ENCODE measurements at regions not wholly inside any gene's neighbourhood (a gene's known extent, or its start where the extent isn't known, plus 50 kb on each side); places are given as distances from the start of the nearest gene placed in this dataset.

DNA sequence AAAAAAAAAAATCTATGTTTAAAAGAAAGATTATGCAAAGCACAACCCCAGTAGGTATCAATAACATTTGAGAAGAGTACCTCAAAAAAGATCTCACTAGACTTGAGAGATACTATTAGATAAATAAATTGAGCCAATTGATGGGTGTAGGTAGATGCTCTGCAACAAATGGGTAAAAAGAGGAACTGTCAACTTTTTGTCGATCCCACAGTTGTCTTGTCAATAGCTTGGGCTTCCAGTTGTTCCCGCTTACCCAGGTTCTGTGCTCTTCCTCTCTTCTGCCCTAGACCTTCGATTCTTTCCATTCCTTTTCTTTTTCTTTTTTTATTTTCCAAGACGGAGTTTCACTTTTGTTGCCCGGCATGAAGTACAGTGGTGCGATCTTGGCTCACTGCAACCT lies 226.9 kb downstream of the SOX4 start:
- H3K79me2 ChIP-seq (ENCODE audit: control insufficient read depth, insufficient read depth, low read length, poor library complexity) = no peaks in the 10 kb centered on the region
- no CpG with 5 or more reads among the region's 6 CpGs for WGBS (ENCODE audit: extremely low coverage, insufficient coverage, insufficient read length)
- H3K23ac ChIP-seq (ENCODE audit: low read length) = no peak overlapping the region
- no peak overlapping the region for H3K18ac ChIP-seq (ENCODE audit: low read length)
- H4K8ac ChIP-seq (ENCODE audit: low read depth, low read length) = no peak overlapping the region
- no peak overlapping the region for H2BK12ac ChIP-seq (ENCODE audit: low read length)
- peaks cover 2 to 3% of the 10 kb centered on the region in 2 experiments for H3K4me1 ChIP-seq (ENCODE audit: control insufficient read depth in 1 of 2, insufficient read depth in 2 of 2, low read length in 2 of 2)
- no peak overlapping the region for H4K12ac ChIP-seq (ENCODE audit: low read depth, low read length)
- H3K27me3 ChIP-seq (ENCODE audit: insufficient read depth, low read length) = no peaks in the 10 kb centered on the region
- H3K9me3 ChIP-seq (ENCODE audit: insufficient read depth, low read depth, low read length) = no peaks in the 10 kb centered on the region
- H3K14ac ChIP-seq (ENCODE audit: low read length) = no peak overlapping the region
- no peak overlapping the region for H2AFZ ChIP-seq (ENCODE audit: insufficient read depth, low read length, poor library complexity)
- no peak overlapping the region for H3K9ac ChIP-seq (ENCODE audit: low read length)
- H2BK5ac ChIP-seq (ENCODE audit: low read depth, low read length, poor library complexity) = no peak overlapping the region
- no peak overlapping the region for H3K4me3 ChIP-seq (ENCODE audit: low read depth, low read length)
- no peak overlapping the region for H3K27ac ChIP-seq (ENCODE audit: low read depth, low read length)
- H3K4me2 ChIP-seq (ENCODE audit: low read length) = no peak overlapping the region
- no peak overlapping the region for H4K91ac ChIP-seq (ENCODE audit: low read depth, low read length)
- no peaks in the 10 kb centered on the region for H3K36me3 ChIP-seq (ENCODE audit: control insufficient read depth in 1 of 2, insufficient read depth in 2 of 2, low read length in 2 of 2)
- no peak overlapping the region for H2AK5ac ChIP-seq (ENCODE audit: low read length)
- H3K4ac ChIP-seq (ENCODE audit: low read depth, low read length) = no peak overlapping the region
- H2BK120ac ChIP-seq (ENCODE audit: insufficient read depth, low read length, poor library complexity) = no peak overlapping the region
- no peak for DNase-seq
- no peaks in the 10 kb centered on the region for H3K79me1 ChIP-seq (ENCODE audit: low read length)

GRCh38 chr6:21823371-21823770 lies 229.8 kb downstream of the SOX4 start:
- WGBS (ENCODE audit: extremely low coverage, insufficient coverage, insufficient read length) = no CpG with 5 or more reads among the region's 1 CpG
- no peak overlapping the region for H4K91ac ChIP-seq (ENCODE audit: low read depth, low read length)
- H3K4me3 ChIP-seq (ENCODE audit: low read depth, low read length) = no peak overlapping the region
- H3K79me1 ChIP-seq (ENCODE audit: low read length) = no peaks in the 10 kb centered on the region
- no peak overlapping the region for H3K18ac ChIP-seq (ENCODE audit: low read length)
- DNase-seq = no peak
- no peak overlapping the region for H3K14ac ChIP-seq (ENCODE audit: low read length)
- H2BK120ac ChIP-seq (ENCODE audit: insufficient read depth, low read length, poor library complexity) = no peak overlapping the region
- H2AK5ac ChIP-seq (ENCODE audit: low read length) = no peak overlapping the region
- H3K27ac ChIP-seq (ENCODE audit: low read depth, low read length) = no peak overlapping the region
- H3K4me1 ChIP-seq (ENCODE audit: control insufficient read depth in 1 of 2, insufficient read depth in 2 of 2, low read length in 2 of 2) = peaks cover 5 to 8% of the 10 kb centered on the region in 2 experiments
- no peaks in the 10 kb centered on the region for H3K9me3 ChIP-seq (ENCODE audit: insufficient read depth, low read depth, low read length)
- H3K23ac ChIP-seq (ENCODE audit: low read length) = no peak overlapping the region
- H3K9ac ChIP-seq (ENCODE audit: low read length) = no peak overlapping the region
- no peaks in the 10 kb centered on the region for H3K27me3 ChIP-seq (ENCODE audit: insufficient read depth, low read length)
- H3K4me2 ChIP-seq (ENCODE audit: low read length) = no peak overlapping the region
- H3K36me3 ChIP-seq (ENCODE audit: control insufficient read depth in 1 of 2, insufficient read depth in 2 of 2, low read length in 2 of 2) = no peaks in the 10 kb centered on the region
- no peak overlapping the region for H3K4ac ChIP-seq (ENCODE audit: low read depth, low read length)
- no peak overlapping the region for H2BK5ac ChIP-seq (ENCODE audit: low read depth, low read length, poor library complexity)
- H3K79me2 ChIP-seq (ENCODE audit: control insufficient read depth, insufficient read depth, low read length, poor library complexity) = no peaks in the 10 kb centered on the region
- no peak overlapping the region for H2BK12ac ChIP-seq (ENCODE audit: low read length)
- H2AFZ ChIP-seq (ENCODE audit: insufficient read depth, low read length, poor library complexity) = no peak overlapping the region
- H4K8ac ChIP-seq (ENCODE audit: low read depth, low read length) = no peak overlapping the region
- H4K12ac ChIP-seq (ENCODE audit: low read depth, low read length) = no peak overlapping the region

GRCh38 chr6:21824431-21825177 lies 231.1 kb downstream of the SOX4 start:
- H4K12ac ChIP-seq (ENCODE audit: low read depth, low read length) = no peak overlapping the region
- H3K14ac ChIP-seq (ENCODE audit: low read length) = no peak overlapping the region
- H3K23ac ChIP-seq (ENCODE audit: low read length) = no peak overlapping the region
- no CpG with 5 or more reads among the region's 8 CpGs for WGBS (ENCODE audit: extremely low coverage, insufficient coverage, insufficient read length)
- no peak overlapping the region for H3K4me2 ChIP-seq (ENCODE audit: low read length)
- no peaks in the 10 kb centered on the region for H3K9me3 ChIP-seq (ENCODE audit: insufficient read depth, low read depth, low read length)
- H3K4me1 ChIP-seq (ENCODE audit: control insufficient read depth in 1 of 2, insufficient read depth in 2 of 2, low read length in 2 of 2) = peaks cover 5 to 8% of the 10 kb centered on the region in 2 experiments
- no peak overlapping the region for H2BK5ac ChIP-seq (ENCODE audit: low read depth, low read length, poor library complexity)
- no peaks in the 10 kb centered on the region for H3K79me2 ChIP-seq (ENCODE audit: control insufficient read depth, insufficient read depth, low read length, poor library complexity)
- H3K36me3 ChIP-seq (ENCODE audit: control insufficient read depth in 1 of 2, insufficient read depth in 2 of 2, low read length in 2 of 2) = no peaks in the 10 kb centered on the region
- no peak overlapping the region for H2BK120ac ChIP-seq (ENCODE audit: insufficient read depth, low read length, poor library complexity)
- H4K8ac ChIP-seq (ENCODE audit: low read depth, low read length) = no peak overlapping the region
- H3K4ac ChIP-seq (ENCODE audit: low read depth, low read length) = no peak overlapping the region
- no peak overlapping the region for H3K18ac ChIP-seq (ENCODE audit: low read length)
- no peak overlapping the region for H3K9ac ChIP-seq (ENCODE audit: low read length)
- H3K4me3 ChIP-seq (ENCODE audit: low read depth, low read length) = no peak overlapping the region
- no peak overlapping the region for H3K27ac ChIP-seq (ENCODE audit: low read depth, low read length)
- no peaks in the 10 kb centered on the region for H3K79me1 ChIP-seq (ENCODE audit: low read length)
- no peak overlapping the region for H2AK5ac ChIP-seq (ENCODE audit: low read length)
- DNase-seq = peak in 1 of 2 donors; percentile 20
- no peaks in the 10 kb centered on the region for H3K27me3 ChIP-seq (ENCODE audit: insufficient read depth, low read length)
- no peak overlapping the region for H4K91ac ChIP-seq (ENCODE audit: low read depth, low read length)
- no peak overlapping the region for H2AFZ ChIP-seq (ENCODE audit: insufficient read depth, low read length, poor library complexity)
- no peak overlapping the region for H2BK12ac ChIP-seq (ENCODE audit: low read length)

- Histone ChIP-seq H3K36me3 (ENCODE audit: control insufficient read depth in 1 of 2, insufficient read depth in 2 of 2, low read length in 2 of 2) (no peaks in the 10 kb centered on the region), H3K79me1 (ENCODE audit: low read length) (no peaks in the 10 kb centered on the region), H4K12ac (ENCODE audit: low read depth, low read length) (no peak overlapping the region), H2AFZ (ENCODE audit: insufficient read depth, low read length, poor library complexity) (no peak overlapping the region), H3K14ac (ENCODE audit: low read length) (no peak overlapping the region), H3K9me3 (ENCODE audit: insufficient read depth, low read depth, low read length) (no peaks in the 10 kb centered on the region), H3K23ac (ENCODE audit: low read length) (no peak overlapping the region), H3K4me1 (ENCODE audit: control insufficient read depth in 1 of 2, insufficient read depth in 2 of 2, low read length in 2 of 2) (peaks cover 5 to 8% of the 10 kb centered on the region in 2 experiments), H3K27ac (ENCODE audit: low read depth, low read length) (peak overlapping the region; percentile 64), H2BK120ac (ENCODE audit: insufficient read depth, low read length, poor library complexity) (no peak overlapping the region), H2AK5ac (ENCODE audit: low read length) (no peak overlapping the region), H3K79me2 (ENCODE audit: control insufficient read depth, insufficient read depth, low read length, poor library complexity) (no peaks in the 10 kb centered on the region), H4K91ac (ENCODE audit: low read depth, low read length) (no peak overlapping the region), H3K4me2 (ENCODE audit: low read length) (peak overlapping the region; percentile 64), H3K4me3 (ENCODE audit: low read depth, low read length) (no peak overlapping the region), H4K8ac (ENCODE audit: low read depth, low read length) (peak overlapping the region; percentile 57), H3K4ac (ENCODE audit: low read depth, low read length) (no peak overlapping the region), H3K27me3 (ENCODE audit: insufficient read depth, low read length) (no peaks in the 10 kb centered on the region), H2BK5ac (ENCODE audit: low read depth, low read length, poor library complexity) (no peak overlapping the region), H2BK12ac (ENCODE audit: low read length) (no peak overlapping the region), H3K18ac (ENCODE audit: low read length) (no peak overlapping the region), H3K9ac (ENCODE audit: low read length) (no peak overlapping the region)
- peak; percentile 14 to 46 for DNase-seq
- WGBS (ENCODE audit: extremely low coverage, insufficient coverage, insufficient read length) = no CpG with 5 or more reads among the region's 7 CpGs
Observed at GRCh38 chr6:21826023-21826422, 232.5 kb downstream of the SOX4 start.

All from trophoblast cell (in vitro differentiated cells and primary cell).